AG09319 (cell line): ENCODE measurements at regions not wholly inside any gene's neighbourhood (a gene's known extent, or its start where the extent isn't known, plus 50 kb on each side); places are given as distances from the start of the nearest gene placed in this dataset.

Source experiments
- DNase-seq: peaks from one replicate; pipeline ENCODE4 v3.0.0-alpha.2; 2010; ENCODE audit warnings: low read depth; ENCODE audit errors: extremely low read depth
- TF ChIP-seq, protein P1 (sequence below): IDR thresholded peaks from 2 replicates; pipeline ENCODE4 v1.5.1; 2011; ENCODE audit warnings: low read depth, mild to moderate bottlenecking, inconsistent platforms, low read length, moderate library complexity

DNA sequence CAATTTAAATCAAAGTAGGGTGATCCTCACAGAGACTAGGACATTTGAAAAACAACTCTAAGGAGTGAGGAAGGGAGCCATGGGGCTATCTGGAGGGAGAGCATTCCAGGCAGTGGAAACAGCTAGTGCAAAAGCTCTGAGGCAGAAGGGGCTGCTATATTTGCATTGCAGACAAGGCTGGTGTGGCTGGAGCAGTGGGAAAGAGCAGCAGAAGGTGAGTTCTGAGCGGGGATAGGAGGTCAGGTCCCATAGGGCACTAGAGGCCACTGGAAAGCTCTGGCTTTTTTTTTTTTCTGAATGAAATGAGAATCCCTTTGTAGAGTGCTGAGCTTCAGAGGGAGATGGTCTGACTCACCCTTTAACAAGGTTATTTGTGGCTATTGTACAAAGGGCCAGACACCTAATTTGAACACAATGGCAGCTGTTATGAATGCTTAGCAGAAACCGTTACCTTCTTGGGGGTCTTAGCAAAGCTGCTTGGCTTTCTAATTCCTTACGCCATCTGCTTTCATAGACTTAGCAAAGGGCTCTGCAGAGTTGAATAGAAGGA is 291.6 kb downstream of the BUD13 start:
- TF ChIP-seq, protein P1, sequence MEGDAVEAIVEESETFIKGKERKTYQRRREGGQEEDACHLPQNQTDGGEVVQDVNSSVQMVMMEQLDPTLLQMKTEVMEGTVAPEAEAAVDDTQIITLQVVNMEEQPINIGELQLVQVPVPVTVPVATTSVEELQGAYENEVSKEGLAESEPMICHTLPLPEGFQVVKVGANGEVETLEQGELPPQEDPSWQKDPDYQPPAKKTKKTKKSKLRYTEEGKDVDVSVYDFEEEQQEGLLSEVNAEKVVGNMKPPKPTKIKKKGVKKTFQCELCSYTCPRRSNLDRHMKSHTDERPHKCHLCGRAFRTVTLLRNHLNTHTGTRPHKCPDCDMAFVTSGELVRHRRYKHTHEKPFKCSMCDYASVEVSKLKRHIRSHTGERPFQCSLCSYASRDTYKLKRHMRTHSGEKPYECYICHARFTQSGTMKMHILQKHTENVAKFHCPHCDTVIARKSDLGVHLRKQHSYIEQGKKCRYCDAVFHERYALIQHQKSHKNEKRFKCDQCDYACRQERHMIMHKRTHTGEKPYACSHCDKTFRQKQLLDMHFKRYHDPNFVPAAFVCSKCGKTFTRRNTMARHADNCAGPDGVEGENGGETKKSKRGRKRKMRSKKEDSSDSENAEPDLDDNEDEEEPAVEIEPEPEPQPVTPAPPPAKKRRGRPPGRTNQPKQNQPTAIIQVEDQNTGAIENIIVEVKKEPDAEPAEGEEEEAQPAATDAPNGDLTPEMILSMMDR: no peak
- DNase-seq: no peak

DNA sequence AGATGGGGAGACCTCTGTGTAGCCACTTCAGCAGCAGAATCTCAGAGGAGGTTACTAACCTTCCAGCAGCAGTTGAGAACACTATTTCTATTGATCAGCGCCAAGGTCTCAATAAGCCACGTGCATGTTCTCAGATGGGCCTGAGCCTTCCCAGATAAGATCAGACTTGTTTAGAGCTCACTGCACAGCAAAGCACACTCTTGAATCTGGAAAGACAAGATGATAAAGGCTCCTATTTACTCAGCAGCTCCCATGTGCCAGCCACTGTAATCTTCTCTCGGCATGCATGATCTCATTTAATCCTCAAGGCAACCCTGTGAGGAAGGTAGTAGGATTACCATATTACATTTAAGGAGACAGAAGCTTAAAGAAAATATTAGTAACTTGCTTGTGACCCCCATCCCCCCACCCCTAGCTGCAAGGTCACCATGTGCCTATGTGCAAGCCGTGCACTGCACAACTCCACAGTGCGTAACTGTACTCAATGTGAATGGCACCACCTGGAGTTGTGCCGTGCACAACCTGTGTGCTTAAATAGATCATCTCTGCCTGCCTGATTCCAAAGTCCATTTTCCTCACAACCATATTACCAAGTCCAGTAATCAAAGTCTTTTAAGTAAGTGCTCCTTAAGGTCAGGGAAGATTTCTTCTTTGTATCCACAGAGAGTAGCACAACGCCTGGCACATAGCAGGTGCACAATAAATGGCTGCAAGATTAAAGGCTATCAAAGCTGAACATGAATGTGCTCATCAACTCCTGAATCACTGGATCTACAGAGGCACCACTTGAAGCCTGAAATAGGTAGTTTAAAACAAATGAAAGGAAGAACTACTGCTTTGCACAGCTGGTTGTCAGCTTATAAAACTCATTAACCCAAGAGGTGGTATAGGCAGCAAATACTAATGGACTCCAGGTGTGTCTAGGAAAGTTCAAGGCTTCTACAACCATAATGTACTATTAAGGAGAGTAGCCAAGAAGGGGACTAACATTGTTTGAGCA is 293.8 kb downstream of the BUD13 start:
- TF ChIP-seq, protein P1: no peak
- no peak for DNase-seq

DNA sequence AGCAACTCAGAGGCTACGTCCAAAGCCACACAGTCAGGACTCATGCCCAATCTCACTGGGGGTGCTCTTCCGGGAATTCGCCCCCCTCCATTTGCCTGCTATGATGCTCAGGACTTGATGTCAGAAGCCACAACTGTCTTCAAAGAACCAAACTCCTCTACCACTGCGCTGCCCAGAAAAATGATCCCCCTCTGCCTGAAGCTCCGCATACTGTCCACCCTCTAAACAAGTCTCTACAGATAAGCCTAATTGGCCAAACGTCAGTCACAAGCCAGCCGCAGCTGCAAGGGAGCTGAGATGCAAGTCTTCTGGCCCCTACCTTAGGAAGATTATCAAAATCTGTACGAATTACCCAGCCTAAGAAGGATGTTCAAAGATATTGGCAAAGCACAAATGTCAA is 294.6 kb downstream of the BUD13 start:
- DNase-seq: no peak
- TF ChIP-seq, protein P1: no peak

DNA sequence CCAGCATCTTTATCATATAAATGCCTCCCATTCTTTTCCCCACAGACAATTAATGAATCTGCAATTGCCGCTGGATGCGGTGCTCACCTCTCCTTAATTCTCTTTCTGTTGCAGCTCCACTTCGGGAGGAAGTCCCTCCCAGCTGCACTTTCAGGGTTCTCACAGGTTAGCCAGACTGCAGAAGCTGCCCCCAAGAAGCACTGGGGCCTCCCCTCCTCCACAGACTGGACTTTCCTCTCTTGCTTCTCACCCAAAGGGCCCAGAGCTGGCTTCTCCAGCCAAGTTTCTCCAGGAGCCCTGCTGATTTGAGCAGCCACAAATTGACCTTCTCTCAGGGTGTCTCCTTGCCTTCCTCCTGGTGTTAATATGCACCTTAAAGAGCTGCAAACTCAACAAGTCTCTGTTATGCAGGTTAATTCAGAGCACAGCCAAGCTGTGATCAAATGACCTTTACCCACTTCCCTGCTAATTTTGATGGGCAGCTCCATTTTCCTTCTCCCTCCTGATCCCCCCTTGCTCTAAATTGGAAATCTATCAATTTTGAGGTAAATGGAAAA is 298.9 kb downstream of the BUD13 start:
- TF ChIP-seq, protein P1: no peak
- DNase-seq: no peak

DNA sequence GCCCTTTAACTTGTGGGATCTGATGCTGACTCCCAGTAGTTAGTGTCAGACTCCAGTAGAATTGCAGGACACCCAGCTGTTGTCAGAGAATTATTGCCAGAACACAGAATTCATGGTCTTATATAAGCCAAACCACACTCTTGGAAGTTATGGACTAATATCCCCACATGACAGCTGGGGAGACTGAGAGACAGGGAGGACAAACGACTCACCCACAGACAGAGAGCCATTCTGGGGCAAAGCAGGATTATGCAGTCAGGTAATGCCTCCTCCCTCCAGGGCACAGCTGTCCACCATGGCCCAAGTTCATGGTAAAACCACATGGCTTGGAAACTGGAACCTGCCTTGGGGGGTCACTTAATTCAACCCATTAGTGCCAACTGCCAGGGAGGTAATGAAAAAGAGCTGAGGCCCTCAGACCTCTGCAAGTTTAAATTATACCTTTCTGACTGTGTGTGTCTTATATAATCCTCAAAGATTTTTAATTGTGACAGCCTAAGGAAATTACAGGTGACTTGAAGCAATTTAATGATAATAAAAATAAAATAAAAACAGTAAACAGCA is 299.5 kb downstream of the BUD13 start:
- TF ChIP-seq, protein P1: no peak

DNA sequence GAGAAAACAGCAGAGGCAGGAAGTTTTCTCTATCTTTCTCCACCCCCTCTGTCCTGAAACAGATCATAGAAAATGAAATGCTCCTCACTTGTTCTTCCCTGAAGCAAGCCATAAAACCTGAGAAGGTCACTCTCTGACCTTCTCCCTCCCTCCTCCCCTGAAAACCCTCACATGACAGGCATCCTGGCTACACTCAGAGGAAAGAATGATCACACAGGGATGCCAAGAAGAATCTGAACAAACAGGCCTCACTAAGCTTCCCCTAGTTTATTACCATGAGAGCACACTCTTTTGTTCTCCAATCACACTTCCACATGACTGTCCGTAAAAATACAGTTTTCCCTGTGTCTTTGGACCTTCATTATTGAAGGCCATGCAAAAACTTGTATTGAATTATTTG is 300.1 kb downstream of the BUD13 start:
- TF ChIP-seq, protein P1: no peak
- DNase-seq: no peak

More for the DNA sequence above, 299.5 kb downstream of the BUD13 start:
- no peak for DNase-seq
